ENCODE measurements at regions not wholly inside any gene's neighbourhood (a gene's known extent, or its start where the extent isn't known, plus 50 kb on each side); places are given as distances from the start of the nearest gene placed in this dataset.

DNA sequence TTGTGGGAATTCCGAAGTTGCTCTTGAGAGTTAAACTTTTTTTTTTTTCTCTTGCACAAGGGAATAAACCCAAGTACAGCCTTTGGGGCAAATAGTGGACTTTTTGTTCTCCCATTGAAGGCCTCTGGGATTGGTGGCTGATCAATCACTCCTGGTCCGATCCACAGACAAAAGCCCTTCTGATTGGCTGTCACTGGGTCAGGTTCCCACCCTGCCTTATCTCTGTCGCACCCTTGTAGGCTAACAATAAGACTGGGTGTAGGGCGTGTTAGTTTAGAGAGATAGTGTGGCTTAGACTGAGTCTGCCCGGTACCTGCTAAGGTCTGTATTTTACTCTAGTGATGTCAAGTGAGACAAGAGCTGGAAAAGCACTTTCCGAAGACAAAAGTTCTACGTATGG lies 380.8 kb downstream of the NDFIP2 start:
- Histone ChIP-seq H4K20me1 (replicated peaks; ENCODE audit: insufficient read depth) (no peaks in the 10 kb centered on the region), H3K27ac (ENCODE audit: low read depth) (no peak overlapping the region), H3K4me3 (no peak overlapping the region), H3K9me2 (ENCODE audit: insufficient read depth) (peaks cover 9% of the 10 kb centered on the region), H3K36me3 (ENCODE audit: insufficient read depth) (no peaks in the 10 kb centered on the region), H3K27me3 (ENCODE audit: insufficient read depth) (no peaks in the 10 kb centered on the region), H3F3A (replicated peaks; ENCODE audit: low read depth) (no peaks in the 10 kb centered on the region), H3K79me2 (replicated peaks; ENCODE audit: insufficient read depth) (no peaks in the 10 kb centered on the region), H3K4me1 (ENCODE audit: insufficient read depth) (no peaks in the 10 kb centered on the region), H2AFZ (peak overlapping the region; percentile 12; the same call in 1 of the 2 replicates), H3K4me2 (no peak overlapping the region)
- no peak for ATAC-seq
- H3K4me3 Mint-ChIP-seq, result no peak overlapping the region
- TF ChIP-seq NANOG (IDR thresholded peaks at IDR 0.05; ENCODE audit: borderline replicate concordance) (no peak), STAT1 (IDR thresholded peaks at IDR 0.05; ENCODE audit: unreplicated experiment) (no peak), POLR2AphosphoS5 (IDR thresholded peaks at IDR 0.05; ENCODE audit: low read depth) (no peak), CREB1 (CRISPR knock-in tag; IDR thresholded peaks at IDR 0.05; ENCODE audit: low read depth) (no peak), JUNB (IDR thresholded peaks at IDR 0.05; ENCODE audit: unreplicated experiment) (no peak), EZH2phosphoT487 (IDR thresholded peaks at IDR 0.05; ENCODE audit: unreplicated experiment) (no peak), EZH2 (IDR thresholded peaks at IDR 0.05; ENCODE audit: low read depth, unreplicated experiment) (no peak), ZNF114 (CRISPR knock-in tag; IDR thresholded peaks at IDR 0.05) (no peak), ZNF331 (CRISPR knock-in tag; IDR thresholded peaks at IDR 0.05; ENCODE audit: low read depth) (no peak)
- TF ChIP-seq, protein P1, sequence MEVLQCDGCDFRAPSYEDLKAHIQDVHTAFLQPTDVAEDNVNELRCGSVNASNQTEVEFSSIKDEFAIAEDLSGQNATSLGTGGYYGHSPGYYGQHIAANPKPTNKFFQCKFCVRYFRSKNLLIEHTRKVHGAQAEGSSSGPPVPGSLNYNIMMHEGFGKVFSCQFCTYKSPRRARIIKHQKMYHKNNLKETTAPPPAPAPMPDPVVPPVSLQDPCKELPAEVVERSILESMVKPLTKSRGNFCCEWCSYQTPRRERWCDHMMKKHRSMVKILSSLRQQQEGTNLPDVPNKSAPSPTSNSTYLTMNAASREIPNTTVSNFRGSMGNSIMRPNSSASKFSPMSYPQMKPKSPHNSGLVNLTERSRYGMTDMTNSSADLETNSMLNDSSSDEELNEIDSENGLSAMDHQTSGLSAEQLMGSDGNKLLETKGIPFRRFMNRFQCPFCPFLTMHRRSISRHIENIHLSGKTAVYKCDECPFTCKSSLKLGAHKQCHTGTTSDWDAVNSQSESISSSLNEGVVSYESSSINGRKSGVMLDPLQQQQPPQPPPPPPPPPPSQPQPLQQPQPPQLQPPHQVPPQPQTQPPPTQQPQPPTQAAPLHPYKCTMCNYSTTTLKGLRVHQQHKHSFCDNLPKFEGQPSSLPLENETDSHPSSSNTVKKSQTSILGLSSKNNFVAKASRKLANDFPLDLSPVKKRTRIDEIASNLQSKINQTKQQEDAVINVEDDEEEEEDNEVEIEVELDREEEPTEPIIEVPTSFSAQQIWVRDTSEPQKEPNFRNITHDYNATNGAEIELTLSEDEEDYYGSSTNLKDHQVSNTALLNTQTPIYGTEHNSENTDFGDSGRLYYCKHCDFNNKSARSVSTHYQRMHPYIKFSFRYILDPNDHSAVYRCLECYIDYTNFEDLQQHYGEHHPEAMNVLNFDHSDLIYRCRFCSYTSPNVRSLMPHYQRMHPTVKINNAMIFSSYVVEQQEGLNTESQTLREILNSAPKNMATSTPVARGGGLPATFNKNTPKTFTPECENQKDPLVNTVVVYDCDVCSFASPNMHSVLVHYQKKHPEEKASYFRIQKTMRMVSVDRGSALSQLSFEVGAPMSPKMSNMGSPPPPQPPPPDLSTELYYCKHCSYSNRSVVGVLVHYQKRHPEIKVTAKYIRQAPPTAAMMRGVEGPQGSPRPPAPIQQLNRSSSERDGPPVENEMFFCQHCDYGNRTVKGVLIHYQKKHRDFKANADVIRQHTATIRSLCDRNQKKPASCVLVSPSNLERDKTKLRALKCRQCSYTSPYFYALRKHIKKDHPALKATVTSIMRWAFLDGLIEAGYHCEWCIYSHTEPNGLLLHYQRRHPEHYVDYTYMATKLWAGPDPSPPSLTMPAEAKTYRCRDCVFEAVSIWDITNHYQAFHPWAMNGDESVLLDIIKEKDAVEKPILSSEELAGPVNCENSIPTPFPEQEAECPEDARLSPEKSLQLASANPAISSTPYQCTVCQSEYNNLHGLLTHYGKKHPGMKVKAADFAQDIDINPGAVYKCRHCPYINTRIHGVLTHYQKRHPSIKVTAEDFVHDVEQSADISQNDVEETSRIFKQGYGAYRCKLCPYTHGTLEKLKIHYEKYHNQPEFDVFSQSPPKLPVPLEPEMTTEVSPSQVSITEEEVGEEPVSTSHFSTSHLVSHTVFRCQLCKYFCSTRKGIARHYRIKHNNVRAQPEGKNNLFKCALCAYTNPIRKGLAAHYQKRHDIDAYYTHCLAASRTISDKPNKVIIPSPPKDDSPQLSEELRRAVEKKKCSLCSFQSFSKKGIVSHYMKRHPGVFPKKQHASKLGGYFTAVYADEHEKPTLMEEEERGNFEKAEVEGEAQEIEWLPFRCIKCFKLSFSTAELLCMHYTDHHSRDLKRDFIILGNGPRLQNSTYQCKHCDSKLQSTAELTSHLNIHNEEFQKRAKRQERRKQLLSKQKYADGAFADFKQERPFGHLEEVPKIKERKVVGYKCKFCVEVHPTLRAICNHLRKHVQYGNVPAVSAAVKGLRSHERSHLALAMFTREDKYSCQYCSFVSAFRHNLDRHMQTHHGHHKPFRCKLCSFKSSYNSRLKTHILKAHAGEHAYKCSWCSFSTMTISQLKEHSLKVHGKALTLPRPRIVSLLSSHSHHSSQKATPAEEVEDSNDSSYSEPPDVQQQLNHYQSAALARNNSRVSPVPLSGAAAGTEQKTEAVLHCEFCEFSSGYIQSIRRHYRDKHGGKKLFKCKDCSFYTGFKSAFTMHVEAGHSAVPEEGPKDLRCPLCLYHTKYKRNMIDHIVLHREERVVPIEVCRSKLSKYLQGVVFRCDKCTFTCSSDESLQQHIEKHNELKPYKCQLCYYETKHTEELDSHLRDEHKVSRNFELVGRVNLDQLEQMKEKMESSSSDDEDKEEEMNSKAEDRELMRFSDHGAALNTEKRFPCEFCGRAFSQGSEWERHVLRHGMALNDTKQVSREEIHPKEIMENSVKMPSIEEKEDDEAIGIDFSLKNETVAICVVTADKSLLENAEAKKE (CRISPR knock-in tag; IDR thresholded peaks at IDR 0.05), result no peak
- TF ChIP-seq, protein P2, sequence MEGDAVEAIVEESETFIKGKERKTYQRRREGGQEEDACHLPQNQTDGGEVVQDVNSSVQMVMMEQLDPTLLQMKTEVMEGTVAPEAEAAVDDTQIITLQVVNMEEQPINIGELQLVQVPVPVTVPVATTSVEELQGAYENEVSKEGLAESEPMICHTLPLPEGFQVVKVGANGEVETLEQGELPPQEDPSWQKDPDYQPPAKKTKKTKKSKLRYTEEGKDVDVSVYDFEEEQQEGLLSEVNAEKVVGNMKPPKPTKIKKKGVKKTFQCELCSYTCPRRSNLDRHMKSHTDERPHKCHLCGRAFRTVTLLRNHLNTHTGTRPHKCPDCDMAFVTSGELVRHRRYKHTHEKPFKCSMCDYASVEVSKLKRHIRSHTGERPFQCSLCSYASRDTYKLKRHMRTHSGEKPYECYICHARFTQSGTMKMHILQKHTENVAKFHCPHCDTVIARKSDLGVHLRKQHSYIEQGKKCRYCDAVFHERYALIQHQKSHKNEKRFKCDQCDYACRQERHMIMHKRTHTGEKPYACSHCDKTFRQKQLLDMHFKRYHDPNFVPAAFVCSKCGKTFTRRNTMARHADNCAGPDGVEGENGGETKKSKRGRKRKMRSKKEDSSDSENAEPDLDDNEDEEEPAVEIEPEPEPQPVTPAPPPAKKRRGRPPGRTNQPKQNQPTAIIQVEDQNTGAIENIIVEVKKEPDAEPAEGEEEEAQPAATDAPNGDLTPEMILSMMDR (conservative IDR thresholded peaks at IDR 0.05; ENCODE audit: low read depth in 2 of 2), result no peak
- TF ChIP-seq, protein P3, sequence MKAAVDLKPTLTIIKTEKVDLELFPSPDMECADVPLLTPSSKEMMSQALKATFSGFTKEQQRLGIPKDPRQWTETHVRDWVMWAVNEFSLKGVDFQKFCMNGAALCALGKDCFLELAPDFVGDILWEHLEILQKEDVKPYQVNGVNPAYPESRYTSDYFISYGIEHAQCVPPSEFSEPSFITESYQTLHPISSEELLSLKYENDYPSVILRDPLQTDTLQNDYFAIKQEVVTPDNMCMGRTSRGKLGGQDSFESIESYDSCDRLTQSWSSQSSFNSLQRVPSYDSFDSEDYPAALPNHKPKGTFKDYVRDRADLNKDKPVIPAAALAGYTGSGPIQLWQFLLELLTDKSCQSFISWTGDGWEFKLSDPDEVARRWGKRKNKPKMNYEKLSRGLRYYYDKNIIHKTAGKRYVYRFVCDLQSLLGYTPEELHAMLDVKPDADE (IDR thresholded peaks at IDR 0.05), result no peak
- TF ChIP-seq, protein P4, sequence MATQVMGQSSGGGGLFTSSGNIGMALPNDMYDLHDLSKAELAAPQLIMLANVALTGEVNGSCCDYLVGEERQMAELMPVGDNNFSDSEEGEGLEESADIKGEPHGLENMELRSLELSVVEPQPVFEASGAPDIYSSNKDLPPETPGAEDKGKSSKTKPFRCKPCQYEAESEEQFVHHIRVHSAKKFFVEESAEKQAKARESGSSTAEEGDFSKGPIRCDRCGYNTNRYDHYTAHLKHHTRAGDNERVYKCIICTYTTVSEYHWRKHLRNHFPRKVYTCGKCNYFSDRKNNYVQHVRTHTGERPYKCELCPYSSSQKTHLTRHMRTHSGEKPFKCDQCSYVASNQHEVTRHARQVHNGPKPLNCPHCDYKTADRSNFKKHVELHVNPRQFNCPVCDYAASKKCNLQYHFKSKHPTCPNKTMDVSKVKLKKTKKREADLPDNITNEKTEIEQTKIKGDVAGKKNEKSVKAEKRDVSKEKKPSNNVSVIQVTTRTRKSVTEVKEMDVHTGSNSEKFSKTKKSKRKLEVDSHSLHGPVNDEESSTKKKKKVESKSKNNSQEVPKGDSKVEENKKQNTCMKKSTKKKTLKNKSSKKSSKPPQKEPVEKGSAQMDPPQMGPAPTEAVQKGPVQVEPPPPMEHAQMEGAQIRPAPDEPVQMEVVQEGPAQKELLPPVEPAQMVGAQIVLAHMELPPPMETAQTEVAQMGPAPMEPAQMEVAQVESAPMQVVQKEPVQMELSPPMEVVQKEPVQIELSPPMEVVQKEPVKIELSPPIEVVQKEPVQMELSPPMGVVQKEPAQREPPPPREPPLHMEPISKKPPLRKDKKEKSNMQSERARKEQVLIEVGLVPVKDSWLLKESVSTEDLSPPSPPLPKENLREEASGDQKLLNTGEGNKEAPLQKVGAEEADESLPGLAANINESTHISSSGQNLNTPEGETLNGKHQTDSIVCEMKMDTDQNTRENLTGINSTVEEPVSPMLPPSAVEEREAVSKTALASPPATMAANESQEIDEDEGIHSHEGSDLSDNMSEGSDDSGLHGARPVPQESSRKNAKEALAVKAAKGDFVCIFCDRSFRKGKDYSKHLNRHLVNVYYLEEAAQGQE (IDR thresholded peaks at IDR 0.05; ENCODE audit: unreplicated experiment), result no peak
- no peak overlapping the region for H3K27ac Mint-ChIP-seq
- H3K36me3 Mint-ChIP-seq (ENCODE audit: low read depth), result no peaks in the 10 kb centered on the region
- H3K27me3 Mint-ChIP-seq (ENCODE audit: insufficient read depth, low read depth, poor library complexity), result no peaks in the 10 kb centered on the region
- no peak for DNase-seq (ENCODE audit: low spot score)
- no peaks in the 10 kb centered on the region; the same call in 2 of the 3 replicates for H3K4me1 Mint-ChIP-seq
- no peaks in the 10 kb centered on the region for H3K9me3 Mint-ChIP-seq

Data from GM23338 (cell line).